Fibroblast of villous mesenchyme (primary cell): ENCODE measurements at regions not wholly inside any gene's neighbourhood (a gene's known extent, or its start where the extent isn't known, plus 50 kb on each side); places are given as distances from the start of the nearest gene placed in this dataset.

ENCODE experiments used
- DNase-seq: peaks from one replicate; pipeline ENCODE4 v3.0.0-alpha.2; 2010; ENCODE audit warnings: low read depth
- H3K4me3 ChIP-seq: 2 replicates; pipeline ENCODE4 v1.5.1; 2011; ENCODE audit warnings: low read depth, mild to moderate bottlenecking, low read length
- TF ChIP-seq, protein P1 (sequence below): IDR thresholded peaks from 2 replicates; pipeline ENCODE4 v1.5.1; 2012; ENCODE audit warnings: low read depth, mild to moderate bottlenecking, low read length; ENCODE audit not compliant: insufficient read depth

DNA sequence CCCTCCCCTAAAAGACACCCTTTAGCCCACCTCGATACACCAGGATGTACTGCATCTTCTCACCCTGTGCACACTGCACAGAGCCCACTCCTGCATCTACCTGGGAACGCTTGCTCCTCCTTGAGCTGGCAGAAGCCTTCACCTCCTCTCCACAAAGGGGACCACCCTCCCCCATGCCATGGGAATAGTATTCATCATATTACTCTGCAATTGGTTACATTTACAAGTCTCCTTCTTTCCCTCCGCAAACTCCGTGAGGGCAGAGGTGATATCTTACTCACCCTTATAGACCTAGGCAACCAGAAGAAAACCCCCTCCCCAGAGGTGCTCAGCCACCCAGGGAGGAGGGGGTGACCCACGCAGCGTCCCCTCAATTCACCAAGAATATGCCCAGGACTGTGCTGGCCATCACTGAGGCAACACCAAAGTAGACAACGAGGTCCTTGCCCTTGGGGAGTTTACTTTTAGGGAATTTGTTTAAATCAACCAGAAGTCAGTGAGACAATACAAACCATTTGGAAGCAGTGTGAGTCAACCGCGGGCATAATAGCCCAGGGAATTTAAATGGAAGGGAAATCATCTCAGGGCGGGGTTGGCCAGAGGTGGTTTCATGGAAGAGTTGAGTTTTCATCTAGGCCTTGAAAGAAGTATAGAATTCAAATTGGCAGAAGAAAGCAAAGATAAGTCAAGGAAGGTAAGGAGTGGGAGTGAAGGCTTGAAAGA lies 214.5 kb downstream of the BARX2 start:
- no peak overlapping the region for H3K4me3 ChIP-seq
- TF ChIP-seq, protein P1, sequence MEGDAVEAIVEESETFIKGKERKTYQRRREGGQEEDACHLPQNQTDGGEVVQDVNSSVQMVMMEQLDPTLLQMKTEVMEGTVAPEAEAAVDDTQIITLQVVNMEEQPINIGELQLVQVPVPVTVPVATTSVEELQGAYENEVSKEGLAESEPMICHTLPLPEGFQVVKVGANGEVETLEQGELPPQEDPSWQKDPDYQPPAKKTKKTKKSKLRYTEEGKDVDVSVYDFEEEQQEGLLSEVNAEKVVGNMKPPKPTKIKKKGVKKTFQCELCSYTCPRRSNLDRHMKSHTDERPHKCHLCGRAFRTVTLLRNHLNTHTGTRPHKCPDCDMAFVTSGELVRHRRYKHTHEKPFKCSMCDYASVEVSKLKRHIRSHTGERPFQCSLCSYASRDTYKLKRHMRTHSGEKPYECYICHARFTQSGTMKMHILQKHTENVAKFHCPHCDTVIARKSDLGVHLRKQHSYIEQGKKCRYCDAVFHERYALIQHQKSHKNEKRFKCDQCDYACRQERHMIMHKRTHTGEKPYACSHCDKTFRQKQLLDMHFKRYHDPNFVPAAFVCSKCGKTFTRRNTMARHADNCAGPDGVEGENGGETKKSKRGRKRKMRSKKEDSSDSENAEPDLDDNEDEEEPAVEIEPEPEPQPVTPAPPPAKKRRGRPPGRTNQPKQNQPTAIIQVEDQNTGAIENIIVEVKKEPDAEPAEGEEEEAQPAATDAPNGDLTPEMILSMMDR = no peak
- no peak for DNase-seq

DNA sequence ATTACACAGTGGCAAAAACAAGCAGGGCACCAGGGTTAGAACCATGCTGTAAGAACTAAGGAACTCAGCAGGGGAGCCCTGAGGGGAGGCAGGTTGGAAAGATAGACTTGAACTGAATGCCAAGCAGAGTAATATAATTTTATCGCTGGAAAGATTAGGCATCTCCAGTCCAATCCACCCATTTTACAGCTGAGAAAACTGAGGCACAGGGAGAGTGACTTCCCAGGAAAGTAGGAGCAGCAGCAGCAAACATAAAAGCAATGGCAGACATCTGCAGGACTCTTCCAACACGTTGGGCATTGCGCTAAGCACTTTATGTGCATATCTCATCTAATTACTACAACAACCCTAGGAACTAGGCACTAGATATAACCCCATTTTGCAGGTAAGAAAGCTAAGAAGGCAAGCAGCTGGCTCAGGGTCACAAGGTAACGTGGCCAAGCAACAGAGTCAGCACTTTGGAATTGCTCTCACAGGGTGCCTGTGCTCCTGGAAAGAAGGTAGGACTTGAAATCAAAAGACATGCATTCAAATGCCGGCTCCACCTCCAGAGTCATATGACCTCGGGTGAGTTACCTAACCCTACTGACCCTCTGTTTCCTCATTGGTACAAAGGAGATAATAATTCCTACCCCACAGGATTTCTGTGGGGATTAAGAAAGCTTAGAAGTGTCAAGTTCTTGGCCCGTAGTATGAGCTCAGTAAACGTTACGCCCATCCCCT lies 215.3 kb downstream of the BARX2 start:
- TF ChIP-seq, protein P1 = no peak
- DNase-seq = no peak
- no peak overlapping the region for H3K4me3 ChIP-seq

DNA sequence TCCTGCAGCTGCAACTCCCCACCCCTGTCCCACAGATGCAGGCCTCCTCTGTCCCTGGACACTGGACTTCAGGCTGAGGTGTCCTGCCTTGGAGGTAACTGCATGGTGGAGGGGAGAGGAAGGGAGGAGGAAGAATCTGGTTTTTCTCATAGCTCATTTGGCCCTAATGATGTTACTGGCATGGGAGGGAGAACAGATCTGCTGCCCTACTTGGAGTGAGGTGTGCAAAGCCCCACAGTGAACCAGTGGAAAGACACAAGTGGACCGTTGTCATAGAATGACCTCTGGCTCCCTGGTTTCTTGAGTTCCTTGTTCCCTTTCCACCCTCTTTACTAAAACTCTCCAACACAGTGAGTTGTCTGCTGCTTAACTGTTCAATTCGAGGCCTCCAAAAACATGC lies 215.9 kb downstream of the BARX2 start:
- TF ChIP-seq, protein P1 = no peak
- no peak overlapping the region for H3K4me3 ChIP-seq
- DNase-seq = no peak

DNA sequence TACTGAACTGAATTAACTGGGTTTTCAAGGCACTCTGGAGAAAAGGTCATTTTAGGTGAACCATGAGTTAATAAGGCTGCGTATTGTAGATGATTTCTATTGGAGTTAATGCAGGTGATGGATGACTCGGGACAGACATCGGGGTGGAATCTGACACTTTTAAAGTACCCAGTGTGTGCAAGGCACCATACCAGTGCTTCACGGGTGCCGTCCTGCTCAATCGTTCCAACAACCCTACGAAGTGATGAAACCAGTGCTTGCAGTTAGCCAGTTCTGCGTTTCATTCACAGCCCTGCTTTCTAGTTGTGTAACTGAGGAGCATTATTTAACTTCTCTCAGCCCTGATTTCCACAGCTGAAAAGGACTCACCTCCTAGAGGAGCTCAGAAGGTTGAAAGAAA lies 216.5 kb downstream of the BARX2 start:
- TF ChIP-seq, protein P1 = no peak

DNA sequence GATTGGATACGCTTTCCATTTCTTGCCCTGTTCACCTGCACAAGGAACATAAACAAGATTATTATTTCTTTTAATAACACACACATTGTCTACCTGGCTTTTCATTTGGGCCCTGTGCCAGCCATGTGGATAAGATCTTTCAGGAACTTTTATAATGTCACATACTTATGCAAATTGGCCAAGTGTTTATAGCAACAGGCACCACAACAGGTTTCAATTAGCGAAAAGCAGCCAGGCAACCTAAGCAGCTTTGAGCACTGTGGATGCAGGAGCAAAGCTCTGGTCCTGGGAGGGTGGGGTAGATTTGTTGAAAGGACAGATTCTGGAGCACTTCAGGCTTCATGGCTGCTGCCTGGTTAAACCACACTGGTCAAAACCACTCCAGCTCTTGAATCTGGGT lies 217.4 kb downstream of the BARX2 start:
- no peak overlapping the region for H3K4me3 ChIP-seq
- no peak for DNase-seq
- TF ChIP-seq, protein P1 = no peak

More for the DNA sequence above, 216.5 kb downstream of the BARX2 start:
- H3K4me3 ChIP-seq = no peak overlapping the region
- DNase-seq = no peak

DNA sequence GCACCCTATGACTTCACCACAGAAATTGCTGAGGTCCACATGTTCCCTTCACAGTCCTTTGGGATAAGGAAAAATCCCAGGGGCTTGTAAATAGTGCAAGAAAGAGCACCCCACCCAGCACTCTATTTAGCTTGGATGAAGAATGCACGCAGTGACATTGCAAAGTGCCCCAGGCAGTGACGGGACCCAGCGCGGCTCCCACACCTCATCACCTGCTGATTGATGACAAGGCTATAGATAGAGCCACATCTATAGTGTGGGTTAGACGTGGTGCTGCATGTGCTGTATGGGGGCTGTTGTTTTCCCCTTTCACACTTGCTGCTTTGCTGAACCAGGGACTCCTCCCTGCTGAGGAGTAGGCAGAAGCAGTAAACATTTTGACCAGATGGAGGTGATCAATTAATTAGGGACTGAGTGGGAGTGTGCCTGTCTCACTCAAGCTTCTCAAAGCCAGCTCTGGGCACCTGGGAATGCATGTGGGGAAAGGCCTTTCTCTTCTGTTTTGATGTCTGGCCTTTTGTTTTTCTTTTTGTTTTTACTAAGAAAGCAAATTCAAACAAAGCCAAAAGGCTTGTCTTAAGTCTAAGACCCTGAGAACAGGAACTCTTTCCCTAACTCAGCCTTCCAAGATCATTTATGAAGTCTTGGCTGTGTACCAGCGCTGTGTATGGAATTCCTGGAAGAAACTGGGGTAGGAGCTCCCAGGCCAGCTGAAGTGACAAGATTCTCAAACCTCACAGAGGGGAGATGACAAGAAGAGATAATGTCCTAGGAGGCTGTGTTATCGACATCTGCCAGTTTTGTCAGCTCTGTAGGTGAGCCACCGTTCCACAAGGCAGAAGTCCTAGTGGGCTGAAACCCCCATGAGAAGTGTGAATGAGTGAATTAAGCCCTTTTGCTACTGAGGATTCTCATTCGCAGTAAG lies 219.7 kb downstream of the BARX2 start:
- no peak for DNase-seq
- TF ChIP-seq, protein P1 = no peak
- H3K4me3 ChIP-seq = no peak overlapping the region
